Activated CD4-positive, alpha-beta memory T cell treated with anti-CD3 and anti-CD28 coated beads, Interleukin-2, amount 10 ng/mL, durations not matched to agents 7 days and 5 days (primary cell): ENCODE measurements at regions not wholly inside any gene's neighbourhood (a gene's known extent, or its start where the extent isn't known, plus 50 kb on each side); places are given as distances from the start of the nearest gene placed in this dataset.
"Not testable (repeated sequence)": the region's sequence is repeated elsewhere in the genome, so short reads cannot be mapped to it uniquely, and the experiment has no call there.

Experiments used
- CTCF ChIA-PET: fragments of 350-600 bp; sonication (Branson Sonifier 250); formaldehyde crosslinking; loops from one replicate; lab custom pipeline; 2021; ENCODE audit warnings: antibody characterized with exemption, inconsistent platforms; lab: Charles Lee
- POLR2A ChIA-PET: fragments of 350-600 bp; sonication (Branson Sonifier 250); formaldehyde crosslinking; loops from one replicate; lab custom pipeline; 2021; ENCODE audit warnings: antibody characterized with exemption; lab: Charles Lee
- DNase-seq: peaks from one replicate; pipeline ENCODE4 v3.0.0-alpha.2; 2020
- H3K27ac Mint-ChIP-seq: one replicate; pipeline ENCODE4 v1.8.0; 2021; ENCODE audit warnings: mild to moderate bottlenecking, mixed read lengths
- H3K27me3 Mint-ChIP-seq: one replicate; pipeline ENCODE4 v1.8.0; 2021; ENCODE audit warnings: mixed read lengths
- H3K36me3 Mint-ChIP-seq: one replicate; pipeline ENCODE4 v1.8.0; 2021; ENCODE audit warnings: low read depth, mixed read lengths
- H3K4me1 Mint-ChIP-seq: one replicate; pipeline ENCODE4 v1.8.0; 2021; ENCODE audit warnings: mixed read lengths
- H3K4me3 Mint-ChIP-seq: one replicate; pipeline ENCODE4 v1.8.0; 2021; ENCODE audit warnings: mild to moderate bottlenecking, mixed read lengths
- H3K9me3 Mint-ChIP-seq: one replicate; pipeline ENCODE4 v1.8.0; 2021; ENCODE audit warnings: mixed read lengths

GRCh38 chr3:74978684-74979083 is 364.2 kb upstream of the CNTN3 start:
- no peaks in the 10 kb centered on the region for H3K4me1 Mint-ChIP-seq
- H3K36me3 Mint-ChIP-seq, result no peaks in the 10 kb centered on the region
- H3K27me3 Mint-ChIP-seq, result no peaks in the 10 kb centered on the region
- no peak for DNase-seq
- H3K27ac Mint-ChIP-seq, result no peak overlapping the region
- ChIA-PET CTCF (no interaction called here), POLR2A (no interaction called here)
- peaks cover 8% of the 10 kb centered on the region for H3K9me3 Mint-ChIP-seq
- no peak overlapping the region for H3K4me3 Mint-ChIP-seq

DNA sequence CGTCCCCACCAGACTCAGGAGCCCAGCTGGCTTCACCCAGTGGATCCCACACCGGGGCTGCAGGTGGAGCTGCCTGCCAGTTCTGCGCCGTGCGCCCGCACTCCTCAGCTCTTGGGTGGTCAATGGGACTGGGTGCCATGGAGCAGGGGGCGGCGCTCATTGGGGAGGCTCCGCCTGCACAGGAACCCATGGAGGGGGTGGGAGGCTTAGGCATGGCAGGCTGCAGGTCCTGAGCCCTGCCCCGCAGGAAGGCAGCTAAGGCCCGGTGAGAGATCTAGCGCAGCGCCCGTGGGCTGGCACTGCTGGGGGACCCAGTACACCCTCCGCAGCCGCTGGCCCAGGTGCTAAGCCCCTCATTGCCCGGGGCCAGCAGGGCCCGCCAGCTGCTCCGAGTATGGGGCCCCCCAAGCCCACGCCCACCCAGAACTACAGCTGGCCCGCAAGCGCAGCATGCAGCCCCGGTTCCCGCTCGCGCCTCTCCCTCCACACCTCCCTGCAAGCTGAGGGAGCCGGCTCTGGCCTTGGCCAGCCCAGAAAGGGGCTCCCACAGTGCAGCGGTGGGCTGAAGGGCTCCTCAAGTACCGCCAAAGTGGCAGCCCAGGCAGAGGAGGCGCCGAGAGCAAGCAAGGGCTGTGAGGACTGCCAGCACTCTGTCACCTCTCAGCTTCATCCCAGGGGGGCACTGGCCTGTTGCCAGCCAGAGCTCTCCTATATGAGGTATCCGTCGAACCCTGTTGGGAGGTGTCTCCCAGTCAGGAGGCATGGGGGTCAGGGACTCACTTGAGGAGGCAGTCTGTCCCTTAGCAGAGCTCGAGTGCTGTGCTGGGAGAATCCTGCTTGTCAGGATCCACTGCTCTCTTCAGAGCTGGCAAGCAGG is 370.8 kb upstream of the CNTN3 start:
- H3K4me3 Mint-ChIP-seq, H3K4me1 Mint-ChIP-seq, H3K27me3 Mint-ChIP-seq, H3K27ac Mint-ChIP-seq, POLR2A ChIA-PET, DNase-seq, CTCF ChIA-PET, H3K36me3 Mint-ChIP-seq: not testable (repeated sequence)
- H3K9me3 Mint-ChIP-seq, result peaks cover 17% of the 10 kb centered on the region

DNA sequence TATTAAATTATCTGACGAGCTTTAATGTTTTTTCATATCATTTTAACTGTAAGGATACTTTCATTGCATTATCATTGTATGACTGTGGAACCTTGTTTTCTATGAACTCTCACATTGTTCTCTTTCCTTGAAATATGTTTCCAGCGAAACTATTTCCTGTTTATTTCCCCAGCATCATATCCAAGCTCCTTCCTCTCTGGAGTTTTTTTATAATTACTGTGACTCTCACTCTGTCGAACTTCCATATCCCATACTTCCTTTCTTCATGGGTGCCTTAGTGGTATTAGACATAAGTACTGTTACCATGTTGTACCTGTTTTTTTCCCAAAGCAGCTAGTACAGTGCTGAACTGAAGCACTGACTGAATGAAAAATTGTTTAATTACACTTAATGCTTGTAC is 373.6 kb upstream of the CNTN3 start:
- CTCF ChIA-PET, result no interaction called here
- Mint-ChIP-seq H3K9me3 (peaks cover 13% of the 10 kb centered on the region), H3K27me3 (no peaks in the 10 kb centered on the region), H3K4me3 (no peak overlapping the region), H3K4me1 (no peaks in the 10 kb centered on the region), H3K36me3 (no peaks in the 10 kb centered on the region), H3K27ac (no peak overlapping the region)
- POLR2A ChIA-PET, result no interaction called here
- no peak for DNase-seq

- ChIA-PET CTCF (no interaction called here), POLR2A (no interaction called here)
- H3K27ac Mint-ChIP-seq, result no peak overlapping the region
- H3K4me3 Mint-ChIP-seq, result no peak overlapping the region
- H3K4me1 Mint-ChIP-seq, result no peaks in the 10 kb centered on the region
- peaks cover 10% of the 10 kb centered on the region for H3K9me3 Mint-ChIP-seq
- H3K36me3 Mint-ChIP-seq, result no peaks in the 10 kb centered on the region
- no peak for DNase-seq
- no peaks in the 10 kb centered on the region for H3K27me3 Mint-ChIP-seq
Measured at GRCh38 chr3:74992898-74993297, 378.4 kb upstream of the CNTN3 start.

- Mint-ChIP-seq H3K27me3 (no peaks in the 10 kb centered on the region), H3K27ac (no peak overlapping the region), H3K4me1 (no peaks in the 10 kb centered on the region), H3K9me3 (peaks cover 4% of the 10 kb centered on the region), H3K36me3 (no peaks in the 10 kb centered on the region), H3K4me3 (no peak overlapping the region)
- ChIA-PET POLR2A (no interaction called here), CTCF (no interaction called here)
- no peak for DNase-seq
Measured at GRCh38 chr3:75001330-75001729, 386.9 kb upstream of the CNTN3 start.

GRCh38 chr3:75012791-75013331 is 398.4 kb upstream of the CNTN3 start:
- no peak for DNase-seq
- ChIA-PET POLR2A (no interaction called here), CTCF (no interaction called here)
- no peak overlapping the region for H3K27ac Mint-ChIP-seq
- H3K27me3 Mint-ChIP-seq, result no peaks in the 10 kb centered on the region
- peaks cover 3% of the 10 kb centered on the region for H3K9me3 Mint-ChIP-seq
- H3K36me3 Mint-ChIP-seq, result no peaks in the 10 kb centered on the region
- H3K4me3 Mint-ChIP-seq, result no peak overlapping the region
- no peaks in the 10 kb centered on the region for H3K4me1 Mint-ChIP-seq

GRCh38 chr3:75014008-75014407 is 399.5 kb upstream of the CNTN3 start:
- Mint-ChIP-seq H3K27ac (no peak overlapping the region), H3K27me3 (no peaks in the 10 kb centered on the region)

DNA sequence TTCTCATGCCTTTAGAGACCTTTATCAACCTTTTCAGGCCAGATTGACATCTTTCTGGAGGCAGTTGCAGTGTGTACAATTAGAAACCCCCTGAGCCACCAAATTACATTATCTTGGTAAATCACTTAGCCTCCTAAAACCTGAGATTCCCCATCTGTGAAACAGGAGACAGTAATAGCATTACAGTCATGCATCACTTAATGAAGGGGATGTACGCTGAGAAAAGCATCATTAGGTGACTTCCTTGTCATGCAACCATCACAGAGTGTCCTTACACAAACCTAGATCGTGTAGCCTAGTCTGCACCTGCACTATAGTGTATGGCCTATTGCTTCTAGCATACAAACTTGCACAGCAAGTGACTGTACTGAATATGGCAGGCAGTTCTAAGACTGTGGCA is 400.8 kb upstream of the CNTN3 start:
- POLR2A ChIA-PET, result no interaction called here
- peaks cover 3% of the 10 kb centered on the region for H3K9me3 Mint-ChIP-seq
- no peaks in the 10 kb centered on the region for H3K27me3 Mint-ChIP-seq
- no peak overlapping the region for H3K4me3 Mint-ChIP-seq
- H3K27ac Mint-ChIP-seq, result no peak overlapping the region
- H3K36me3 Mint-ChIP-seq, result no peaks in the 10 kb centered on the region
- CTCF ChIA-PET, result no interaction called here
- H3K4me1 Mint-ChIP-seq, result no peaks in the 10 kb centered on the region
- DNase-seq, result no peak

More at GRCh38 chr3:75014008-75014407, 399.5 kb upstream of the CNTN3 start:
- Mint-ChIP-seq H3K9me3 (peaks cover 3% of the 10 kb centered on the region), H3K36me3 (no peaks in the 10 kb centered on the region), H3K4me3 (no peak overlapping the region), H3K4me1 (no peaks in the 10 kb centered on the region)
- ChIA-PET POLR2A (no interaction called here), CTCF (no interaction called here)
- DNase-seq, result no peak

DNA sequence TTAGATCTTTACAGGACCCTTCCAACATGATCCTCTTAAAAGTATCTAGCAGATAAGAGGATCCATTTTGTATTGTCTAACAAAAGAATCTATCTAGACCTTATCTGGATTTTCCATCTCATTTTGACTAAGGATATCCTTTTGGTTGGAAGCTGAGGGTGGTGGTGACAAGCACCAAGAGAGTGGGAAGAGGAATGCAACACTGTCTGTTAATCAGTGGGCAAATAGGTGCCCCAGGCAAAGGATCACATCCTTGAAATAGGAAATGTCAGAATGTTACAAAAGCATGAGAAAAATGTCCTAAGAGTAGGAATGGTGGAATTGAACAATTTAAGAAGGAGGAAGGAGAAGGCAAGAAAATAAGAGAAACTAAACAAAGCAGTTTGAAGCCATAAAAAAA is 420.7 kb upstream of the CNTN3 start:
- POLR2A ChIA-PET, result no interaction called here
- H3K27me3 Mint-ChIP-seq, result no peaks in the 10 kb centered on the region
- CTCF ChIA-PET, result no interaction called here

DNA sequence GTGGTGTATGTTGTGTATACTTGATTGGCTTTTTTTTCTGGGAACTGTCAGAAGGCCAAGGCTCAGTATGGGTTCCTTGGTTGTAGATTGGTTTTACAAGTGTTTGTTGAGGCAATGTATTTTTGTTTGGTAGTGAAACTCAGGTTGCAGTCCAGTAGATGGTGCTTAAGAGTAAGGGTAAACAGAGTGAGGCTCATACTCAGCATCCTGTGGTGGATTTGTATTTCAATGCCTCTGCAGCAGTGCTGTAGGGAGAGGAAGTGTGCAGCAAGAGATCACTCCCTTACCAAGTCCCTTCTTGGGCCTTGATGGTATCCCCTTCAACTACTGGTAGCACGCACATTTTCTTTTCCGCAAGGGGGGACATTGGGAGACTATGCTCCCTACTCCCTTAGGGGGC is 428.5 kb upstream of the CNTN3 start:
- POLR2A ChIA-PET, result no interaction called here
- no peaks in the 10 kb centered on the region for H3K36me3 Mint-ChIP-seq
- no peak overlapping the region for H3K27ac Mint-ChIP-seq
- H3K9me3 Mint-ChIP-seq, result peaks cover 28% of the 10 kb centered on the region
- no peaks in the 10 kb centered on the region for H3K27me3 Mint-ChIP-seq
- no peak overlapping the region for H3K4me3 Mint-ChIP-seq
- CTCF ChIA-PET, result no interaction called here
- DNase-seq, result no peak
- no peaks in the 10 kb centered on the region for H3K4me1 Mint-ChIP-seq

More for the DNA sequence above, 420.7 kb upstream of the CNTN3 start:
- H3K27ac Mint-ChIP-seq, result no peak overlapping the region
- peaks cover 5% of the 10 kb centered on the region for H3K9me3 Mint-ChIP-seq
- H3K4me1 Mint-ChIP-seq, result no peaks in the 10 kb centered on the region
- no peaks in the 10 kb centered on the region for H3K36me3 Mint-ChIP-seq
- no peak overlapping the region for H3K4me3 Mint-ChIP-seq
- DNase-seq, result no peak

- ChIA-PET POLR2A (no interaction called here), CTCF (no interaction called here)
- no peak overlapping the region for H3K27ac Mint-ChIP-seq
- no peaks in the 10 kb centered on the region for H3K27me3 Mint-ChIP-seq
- H3K4me3 Mint-ChIP-seq, result no peak overlapping the region
- DNase-seq, result no peak
- H3K9me3 Mint-ChIP-seq, result peaks cover 5% of the 10 kb centered on the region
- no peaks in the 10 kb centered on the region for H3K36me3 Mint-ChIP-seq
- H3K4me1 Mint-ChIP-seq, result no peaks in the 10 kb centered on the region
Measured at GRCh38 chr3:75048650-75049049, 434.2 kb upstream of the CNTN3 start.

GRCh38 chr3:75049533-75049932 is 435.1 kb upstream of the CNTN3 start:
- Mint-ChIP-seq H3K27me3 (no peaks in the 10 kb centered on the region), H3K9me3 (peaks cover 2% of the 10 kb centered on the region), H3K27ac (no peak overlapping the region), H3K36me3 (no peaks in the 10 kb centered on the region), H3K4me3 (no peak overlapping the region), H3K4me1 (no peaks in the 10 kb centered on the region)
- no peak for DNase-seq
- ChIA-PET POLR2A (no interaction called here), CTCF (no interaction called here)

GRCh38 chr3:75059120-75059519 is 444.7 kb upstream of the CNTN3 start:
- POLR2A ChIA-PET, result no interaction called here
- CTCF ChIA-PET, result no interaction called here
- no peaks in the 10 kb centered on the region for H3K36me3 Mint-ChIP-seq
- H3K4me1 Mint-ChIP-seq, result no peaks in the 10 kb centered on the region
- peaks cover 5% of the 10 kb centered on the region for H3K9me3 Mint-ChIP-seq
- H3K27me3 Mint-ChIP-seq, result no peaks in the 10 kb centered on the region
- no peak overlapping the region for H3K4me3 Mint-ChIP-seq
- DNase-seq, result no peak
- no peak overlapping the region for H3K27ac Mint-ChIP-seq

GRCh38 chr3:75061806-75062205 is 447.3 kb upstream of the CNTN3 start:
- Mint-ChIP-seq H3K27ac (no peak overlapping the region), H3K4me1 (no peaks in the 10 kb centered on the region), H3K36me3 (no peaks in the 10 kb centered on the region), H3K27me3 (no peaks in the 10 kb centered on the region), H3K9me3 (peaks cover 12% of the 10 kb centered on the region), H3K4me3 (no peak overlapping the region)
- no peak for DNase-seq
- ChIA-PET POLR2A (no interaction called here), CTCF (no interaction called here)
